ENCODE measurements at regions not wholly inside any gene's neighbourhood (a gene's known extent, or its start where the extent isn't known, plus 50 kb on each side); places are given as distances from the start of the nearest gene placed in this dataset.

- no peaks in the 10 kb centered on the region for H3K9me3 ChIP-seq (ENCODE audit: insufficient read depth in 2 of 2, low read depth in 1 of 2, low read length in 1 of 2)
- no peaks in the 10 kb centered on the region for H3K79me1 ChIP-seq (ENCODE audit: low read depth, low read length)
- H3K4me1 ChIP-seq (replicated peaks in 1 of 4; ENCODE audit: control insufficient read depth in 3 of 4, insufficient read depth in 4 of 4, low read length in 3 of 4), result peaks cover 0 to 4% (median 0%) of the 10 kb centered on the region in 4 experiments; a peak in 1 of 7 replicates
- no peak overlapping the region for H3K27ac ChIP-seq (ENCODE audit: low read depth, low read length)
- H2BK20ac ChIP-seq (ENCODE audit: low read length), result no peak overlapping the region
- no peak overlapping the region for H2BK15ac ChIP-seq (ENCODE audit: low read length)
- no peak overlapping the region for H2AFZ ChIP-seq (ENCODE audit: low read length)
- no peak for FAIRE-seq
- no peaks in the 10 kb centered on the region for H3K27me3 ChIP-seq (replicated peaks in 1 of 4; ENCODE audit: control insufficient read depth in 3 of 4, extremely low read depth in 1 of 4, insufficient read depth in 3 of 4, low read length in 3 of 4)
- no peak for DNase-seq (ENCODE audit: low read depth in 1 of 2, low spot score in 2 of 2)
- no peak overlapping the region for H4K5ac ChIP-seq (ENCODE audit: insufficient read length, low read depth, low read length)
- no peak overlapping the region for H3K23ac ChIP-seq (ENCODE audit: insufficient read length)
- H2BK12ac ChIP-seq (ENCODE audit: low read depth, low read length), result no peak overlapping the region
- no peak overlapping the region for H4K91ac ChIP-seq (replicated peaks; ENCODE audit: insufficient read length, low read length)
- no peak overlapping the region for H2BK120ac ChIP-seq (replicated peaks; ENCODE audit: low read depth, low read length)
- no peaks in the 10 kb centered on the region for H3K79me2 ChIP-seq (ENCODE audit: control insufficient read depth in 1 of 2, insufficient read depth in 2 of 2, low read length in 2 of 2)
- no peak overlapping the region for H3K4me3 ChIP-seq (ENCODE audit: extremely low read depth in 1 of 4, insufficient read depth in 2 of 4, low read depth in 3 of 4, low read length in 4 of 4)
- H3K36me3 ChIP-seq (ENCODE audit: control insufficient read depth in 2 of 4, insufficient read depth in 4 of 4, low read length in 3 of 4), result no peaks in the 10 kb centered on the region
- H3K4ac ChIP-seq (replicated peaks; ENCODE audit: insufficient read length, low read depth, low read length), result no peak overlapping the region
- H2AK5ac ChIP-seq (ENCODE audit: low read depth, low read length), result no peak overlapping the region
- H4K20me1 ChIP-seq (replicated peaks in 1 of 2; ENCODE audit: control insufficient read depth in 1 of 2, insufficient read depth in 2 of 2, low read length in 2 of 2), result no peaks in the 10 kb centered on the region
- POLR2A ChIA-PET (ENCODE audit: partially characterized antibody), result interaction anchor here (0.7 kb wide), 1 partner anchor 114 kb away, joined by 3 read pairs; no protein-coding TSS in a partner anchor
- H2BK5ac ChIP-seq (ENCODE audit: low read depth, low read length), result no peak overlapping the region
- no peak overlapping the region for H3K9ac ChIP-seq (replicated peaks in 1 of 4; ENCODE audit: extremely low read depth in 1 of 4, low read depth in 3 of 4, low read length in 3 of 4)
- H4K8ac ChIP-seq (ENCODE audit: extremely low read depth, insufficient read depth, low read length), result no peak overlapping the region
- H3K23me2 ChIP-seq (ENCODE audit: low read depth, low read length), result no peaks in the 10 kb centered on the region
- TF ChIP-seq POLR2AphosphoS5 (IDR thresholded peaks at IDR 0.05; ENCODE audit: low read depth, low read length) (no peak), ASH2L (IDR thresholded peaks at IDR 0.05; ENCODE audit: low read length) (no peak), CEBPB (IDR thresholded peaks at IDR 0.05; ENCODE audit: low read depth, low read length) (no peak), BCL11A (IDR thresholded peaks at IDR 0.05; ENCODE audit: low read depth in 2 of 2, low read length in 2 of 2) (no peak), TEAD4 (IDR thresholded peaks at IDR 0.05; ENCODE audit: low read depth, low read length) (no peak), ATF3 (IDR thresholded peaks at IDR 0.05; ENCODE audit: insufficient read depth, low read depth, low read length) (no peak), SP1 (IDR thresholded peaks at IDR 0.05; ENCODE audit: low read depth, low read length) (no peak)
- H3K14ac ChIP-seq (ENCODE audit: insufficient read length), result no peak overlapping the region
- 82 to 94% methylated on average over 2 to 4 of the region's 4 CpGs for WGBS, 2 experiments (ENCODE audit: extremely low coverage in 1 of 2, insufficient coverage in 1 of 2, insufficient read length in 1 of 2, insufficient replicate concordance in 2 of 2, low coverage in 1 of 2, low lambda C conversion rate in 2 of 2, missing lambda C conversion rate in 1 of 2)
- CTCF ChIA-PET (ENCODE audit: partially characterized antibody), result interaction anchor here (0.6 to 4.0 kb wide), 7 partner anchors 9 to 1260 kb away, joined by 3 to 22 read pairs (median 4); no protein-coding TSS in a partner anchor
- H3K4me2 ChIP-seq (ENCODE audit: insufficient read depth in 1 of 2, low read depth in 2 of 2, low read length in 2 of 2), result no peak overlapping the region
- no peak overlapping the region for H3K18ac ChIP-seq (ENCODE audit: extremely low read depth, low read length)
- H3K56ac ChIP-seq (replicated peaks; ENCODE audit: insufficient read length, low read depth, low read length), result no peak overlapping the region
These were observed 150.0 kb downstream of the SHOX2 start for GRCh38 chr3:157956176-157956575.
